ENCODE measurements at regions not wholly inside any gene's neighbourhood (a gene's known extent, or its start where the extent isn't known, plus 50 kb on each side); places are given as distances from the start of the nearest gene placed in this dataset.

GRCh38 chr12:77435446-77436091, 370.2 kb upstream of the E2F7 start:
- Histone ChIP-seq H3K9me3 (ENCODE audit: control insufficient read depth, insufficient read depth, low read depth, low read length) (no peaks in the 10 kb centered on the region), H3K4me1 (ENCODE audit: control insufficient read depth, insufficient read depth, low read length) (no peaks in the 10 kb centered on the region; the same call in 1 of the 2 replicates), H3K36me3 (ENCODE audit: control insufficient read depth in 2 of 2, insufficient read depth in 1 of 2, low read length in 2 of 2) (no peaks in the 10 kb centered on the region), H3K27ac (ENCODE audit: extremely low read depth, low read depth, low read length) (no peak overlapping the region), H3K4me3 (ENCODE audit: low read depth, low read length) (no peak overlapping the region)
- TF ChIP-seq ZNF514 (tag by site-specific recombination; IDR thresholded peaks at IDR 0.05) (no peak), FEZF1 (tag by site-specific recombination; IDR thresholded peaks at IDR 0.05) (no peak), ZNF623 (tag by site-specific recombination; IDR thresholded peaks at IDR 0.05) (no peak), ZNF501 (tag by site-specific recombination; IDR thresholded peaks at IDR 0.05) (no peak), TRIM28 (IDR thresholded peaks at IDR 0.05; ENCODE audit: borderline replicate concordance, low read length) (no peak), ZBTB10 (tag by site-specific recombination; IDR thresholded peaks at IDR 0.05) (no peak), ZNF513 (tag by site-specific recombination; IDR thresholded peaks at IDR 0.05) (no peak), SETDB1 (IDR thresholded peaks at IDR 0.05; ENCODE audit: insufficient read length, low read length) (no peak)
- TF ChIP-seq, protein P1, sequence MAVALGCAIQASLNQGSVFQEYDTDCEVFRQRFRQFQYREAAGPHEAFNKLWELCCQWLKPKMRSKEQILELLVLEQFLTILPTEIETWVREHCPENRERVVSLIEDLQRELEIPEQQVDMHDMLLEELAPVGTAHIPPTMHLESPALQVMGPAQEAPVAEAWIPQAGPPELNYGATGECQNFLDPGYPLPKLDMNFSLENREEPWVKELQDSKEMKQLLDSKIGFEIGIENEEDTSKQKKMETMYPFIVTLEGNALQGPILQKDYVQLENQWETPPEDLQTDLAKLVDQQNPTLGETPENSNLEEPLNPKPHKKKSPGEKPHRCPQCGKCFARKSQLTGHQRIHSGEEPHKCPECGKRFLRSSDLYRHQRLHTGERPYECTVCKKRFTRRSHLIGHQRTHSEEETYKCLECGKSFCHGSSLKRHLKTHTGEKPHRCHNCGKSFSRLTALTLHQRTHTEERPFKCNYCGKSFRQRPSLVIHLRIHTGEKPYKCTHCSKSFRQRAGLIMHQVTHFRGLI (tag by site-specific recombination; IDR thresholded peaks at IDR 0.05) = no peak
- TF ChIP-seq, protein P2, sequence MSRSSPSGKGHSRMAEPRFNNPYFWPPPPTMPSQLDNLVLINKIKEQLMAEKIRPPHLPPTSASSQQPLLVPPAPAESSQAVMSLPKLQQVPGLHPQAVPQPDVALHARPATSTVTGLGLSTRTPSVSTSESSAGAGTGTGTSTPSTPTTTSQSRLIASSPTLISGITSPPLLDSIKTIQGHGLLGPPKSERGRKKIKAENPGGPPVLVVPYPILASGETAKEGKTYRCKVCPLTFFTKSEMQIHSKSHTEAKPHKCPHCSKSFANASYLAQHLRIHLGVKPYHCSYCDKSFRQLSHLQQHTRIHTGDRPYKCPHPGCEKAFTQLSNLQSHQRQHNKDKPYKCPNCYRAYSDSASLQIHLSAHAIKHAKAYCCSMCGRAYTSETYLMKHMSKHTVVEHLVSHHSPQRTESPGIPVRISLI (tag by site-specific recombination; IDR thresholded peaks at IDR 0.05) = no peak
- POLR2A ChIA-PET = no interaction called here
- CTCF ChIA-PET = interaction anchor here (0.7 kb wide), 1 partner anchor 14 kb away, joined by 3 read pairs; no protein-coding TSS in a partner anchor

GRCh38 chr12:77433799-77434198, 368.4 kb upstream of the E2F7 start:
- no peaks in the 10 kb centered on the region; the same call in 1 of the 2 replicates for H3K4me1 ChIP-seq (ENCODE audit: control insufficient read depth, insufficient read depth, low read length)
- H3K9me3 ChIP-seq (ENCODE audit: control insufficient read depth, insufficient read depth, low read depth, low read length) = no peaks in the 10 kb centered on the region
- no peaks in the 10 kb centered on the region for H3K36me3 ChIP-seq (ENCODE audit: control insufficient read depth in 2 of 2, insufficient read depth in 1 of 2, low read length in 2 of 2)
- no peak overlapping the region for H3K4me3 ChIP-seq (ENCODE audit: low read depth, low read length)
- no peak overlapping the region for H3K27ac ChIP-seq (ENCODE audit: extremely low read depth, low read depth, low read length)
- ChIA-PET POLR2A (no interaction called here), CTCF (no interaction called here)
- TF ChIP-seq ZFHX2 (tag by site-specific recombination; conservative IDR thresholded peaks at IDR 0.05) = no peak
- no peak for TF ChIP-seq ZNF404 (tag by site-specific recombination; IDR thresholded peaks at IDR 0.05)
- TF ChIP-seq, protein P3, sequence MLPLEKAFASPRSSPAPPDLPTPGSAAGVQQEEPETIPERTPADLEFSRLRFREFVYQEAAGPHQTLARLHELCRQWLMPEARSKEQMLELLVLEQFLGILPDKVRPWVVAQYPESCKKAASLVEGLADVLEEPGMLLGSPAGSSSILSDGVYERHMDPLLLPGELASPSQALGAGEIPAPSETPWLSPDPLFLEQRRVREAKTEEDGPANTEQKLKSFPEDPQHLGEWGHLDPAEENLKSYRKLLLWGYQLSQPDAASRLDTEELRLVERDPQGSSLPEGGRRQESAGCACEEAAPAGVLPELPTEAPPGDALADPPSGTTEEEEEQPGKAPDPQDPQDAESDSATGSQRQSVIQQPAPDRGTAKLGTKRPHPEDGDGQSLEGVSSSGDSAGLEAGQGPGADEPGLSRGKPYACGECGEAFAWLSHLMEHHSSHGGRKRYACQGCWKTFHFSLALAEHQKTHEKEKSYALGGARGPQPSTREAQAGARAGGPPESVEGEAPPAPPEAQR (tag by site-specific recombination; IDR thresholded peaks at IDR 0.05) = no peak
- no peak for TF ChIP-seq ZNF596 (tag by site-specific recombination; IDR thresholded peaks at IDR 0.05)
- TF ChIP-seq ZNF660 (tag by site-specific recombination; IDR thresholded peaks at IDR 0.05) = no peak
- TF ChIP-seq ZFP69B (tag by site-specific recombination; IDR thresholded peaks at IDR 0.05) = no peak
- no peak for TF ChIP-seq ZNF184 (tag by site-specific recombination; IDR thresholded peaks at IDR 0.05)
- no peak for TF ChIP-seq CTCF (tag by site-specific recombination; IDR thresholded peaks at IDR 0.05)
- no peak for TF ChIP-seq ZNF830 (tag by site-specific recombination; IDR thresholded peaks at IDR 0.05; ENCODE audit: low read depth)
- TF ChIP-seq ZNF26 (tag by site-specific recombination; IDR thresholded peaks at IDR 0.05) = no peak
- no peak for TF ChIP-seq ZNF311 (tag by site-specific recombination; IDR thresholded peaks at IDR 0.05; ENCODE audit: borderline replicate concordance)
- TF ChIP-seq ZNF558 (tag by site-specific recombination; IDR thresholded peaks at IDR 0.05) = no peak
- no peak for TF ChIP-seq ZNF274 (IDR thresholded peaks at IDR 0.05; ENCODE audit: low read length)
- TF ChIP-seq ZNF274 (tag by site-specific recombination; IDR thresholded peaks at IDR 0.05; ENCODE audit: borderline replicate concordance) = no peak

All from HEK293 (cell line).